ENCODE measurements at regions not wholly inside any gene's neighbourhood (a gene's known extent, or its start where the extent isn't known, plus 50 kb on each side); places are given as distances from the start of the nearest gene placed in this dataset.

DNA sequence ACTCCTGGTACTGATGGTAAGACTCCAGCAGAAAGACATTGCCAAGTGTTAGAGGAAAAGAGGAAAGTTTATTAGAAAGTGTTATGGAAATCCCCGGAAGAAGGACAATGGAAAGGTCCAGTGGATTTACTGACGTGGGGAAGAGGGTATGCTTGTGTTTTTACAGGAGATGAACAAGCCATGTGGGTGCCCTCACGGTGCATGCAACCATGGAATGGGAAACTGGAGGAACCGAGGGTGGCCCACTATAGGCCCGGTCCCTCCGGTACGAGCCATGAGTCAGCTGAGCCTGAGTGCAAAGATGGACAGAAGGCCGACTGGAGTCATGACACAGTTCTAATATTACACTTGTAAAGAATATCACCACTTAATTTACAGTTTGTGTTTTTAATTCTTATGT lies 123.3 kb upstream of the ZCCHC13 start:
- H2AFZ ChIP-seq (ENCODE audit: low read length), result no peak overlapping the region
- DNase-seq (ENCODE audit: low read depth in 2 of 2), result no peak
- no peaks in the 10 kb centered on the region for H3K27me3 ChIP-seq (ENCODE audit: control insufficient read depth, insufficient read depth, low read length)
- H3K4me3 ChIP-seq (replicated peaks in 1 of 4; ENCODE audit: control extremely low read depth in 1 of 4, insufficient read depth in 1 of 4, low read depth in 3 of 4, low read length in 4 of 4), result no peak overlapping the region
- no peaks in the 10 kb centered on the region for H3K4me1 ChIP-seq (ENCODE audit: control insufficient read depth, extremely low read depth, insufficient read depth, low read length)
- H3K9me3 ChIP-seq (ENCODE audit: control insufficient read depth, insufficient read depth, low read depth, low read length), result no peaks in the 10 kb centered on the region
- no peaks in the 10 kb centered on the region for H3K36me3 ChIP-seq (ENCODE audit: control insufficient read depth, insufficient read depth, low read length)
- H3K79me2 ChIP-seq (ENCODE audit: control insufficient read depth, insufficient read depth, low read length), result no peaks in the 10 kb centered on the region
- no peaks in the 10 kb centered on the region for H4K20me1 ChIP-seq (ENCODE audit: control insufficient read depth, extremely low read depth, insufficient read depth, low read length)
- no peak for TF ChIP-seq EZH2 (IDR thresholded peaks at IDR 0.05; ENCODE audit: low read length, missing control alignments)
- no peak overlapping the region for H3K4me2 ChIP-seq (ENCODE audit: extremely low read depth, insufficient read depth, low read length)
- H3K9ac ChIP-seq (ENCODE audit: insufficient read depth, low read length), result no peak overlapping the region
- H3K27ac ChIP-seq (ENCODE audit: insufficient read depth, low read length), result no peak overlapping the region

DNA sequence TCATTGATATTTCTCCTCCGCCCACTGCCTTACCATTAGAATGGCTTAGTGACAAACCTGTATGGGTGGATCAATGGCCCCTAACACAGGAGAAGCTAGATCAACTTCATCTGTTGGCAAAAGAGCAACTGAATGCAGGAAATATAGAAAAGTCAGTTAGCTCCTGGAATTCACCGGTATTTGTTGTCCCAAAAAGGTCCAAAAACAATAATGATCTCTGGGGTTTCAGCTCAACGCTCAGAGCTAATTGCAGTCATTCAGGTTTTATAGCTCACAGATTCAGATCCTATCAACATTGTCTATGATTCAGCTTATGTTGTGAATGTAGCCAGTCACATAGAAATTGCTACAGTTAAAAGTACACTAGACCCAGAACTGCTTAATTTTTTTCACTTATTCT lies 124.0 kb upstream of the ZCCHC13 start:
- Histone ChIP-seq H3K9ac (ENCODE audit: insufficient read depth, low read length) (no peak overlapping the region), H3K79me2 (ENCODE audit: control insufficient read depth, insufficient read depth, low read length) (no peaks in the 10 kb centered on the region), H3K4me2 (ENCODE audit: extremely low read depth, insufficient read depth, low read length) (no peak overlapping the region), H3K9me3 (ENCODE audit: control insufficient read depth, insufficient read depth, low read depth, low read length) (no peaks in the 10 kb centered on the region), H3K36me3 (ENCODE audit: control insufficient read depth, insufficient read depth, low read length) (no peaks in the 10 kb centered on the region), H3K4me3 (replicated peaks in 1 of 4; ENCODE audit: control extremely low read depth in 1 of 4, insufficient read depth in 1 of 4, low read depth in 3 of 4, low read length in 4 of 4) (no peak overlapping the region), H3K4me1 (ENCODE audit: control insufficient read depth, extremely low read depth, insufficient read depth, low read length) (no peaks in the 10 kb centered on the region), H4K20me1 (ENCODE audit: control insufficient read depth, extremely low read depth, insufficient read depth, low read length) (no peaks in the 10 kb centered on the region), H3K27me3 (ENCODE audit: control insufficient read depth, insufficient read depth, low read length) (no peaks in the 10 kb centered on the region), H3K27ac (ENCODE audit: insufficient read depth, low read length) (no peak overlapping the region), H2AFZ (ENCODE audit: low read length) (no peak overlapping the region)
- no peak for TF ChIP-seq EZH2 (IDR thresholded peaks at IDR 0.05; ENCODE audit: low read length, missing control alignments)
- TF ChIP-seq, protein P1, sequence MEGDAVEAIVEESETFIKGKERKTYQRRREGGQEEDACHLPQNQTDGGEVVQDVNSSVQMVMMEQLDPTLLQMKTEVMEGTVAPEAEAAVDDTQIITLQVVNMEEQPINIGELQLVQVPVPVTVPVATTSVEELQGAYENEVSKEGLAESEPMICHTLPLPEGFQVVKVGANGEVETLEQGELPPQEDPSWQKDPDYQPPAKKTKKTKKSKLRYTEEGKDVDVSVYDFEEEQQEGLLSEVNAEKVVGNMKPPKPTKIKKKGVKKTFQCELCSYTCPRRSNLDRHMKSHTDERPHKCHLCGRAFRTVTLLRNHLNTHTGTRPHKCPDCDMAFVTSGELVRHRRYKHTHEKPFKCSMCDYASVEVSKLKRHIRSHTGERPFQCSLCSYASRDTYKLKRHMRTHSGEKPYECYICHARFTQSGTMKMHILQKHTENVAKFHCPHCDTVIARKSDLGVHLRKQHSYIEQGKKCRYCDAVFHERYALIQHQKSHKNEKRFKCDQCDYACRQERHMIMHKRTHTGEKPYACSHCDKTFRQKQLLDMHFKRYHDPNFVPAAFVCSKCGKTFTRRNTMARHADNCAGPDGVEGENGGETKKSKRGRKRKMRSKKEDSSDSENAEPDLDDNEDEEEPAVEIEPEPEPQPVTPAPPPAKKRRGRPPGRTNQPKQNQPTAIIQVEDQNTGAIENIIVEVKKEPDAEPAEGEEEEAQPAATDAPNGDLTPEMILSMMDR (conservative IDR thresholded peaks at IDR 0.05 in 1 of 2, IDR thresholded peaks at IDR 0.05 in 1 of 2; ENCODE audit: low read depth in 1 of 2, low read length in 2 of 2), result no peak
- DNase-seq (ENCODE audit: low read depth in 2 of 2), result no peak

DNA sequence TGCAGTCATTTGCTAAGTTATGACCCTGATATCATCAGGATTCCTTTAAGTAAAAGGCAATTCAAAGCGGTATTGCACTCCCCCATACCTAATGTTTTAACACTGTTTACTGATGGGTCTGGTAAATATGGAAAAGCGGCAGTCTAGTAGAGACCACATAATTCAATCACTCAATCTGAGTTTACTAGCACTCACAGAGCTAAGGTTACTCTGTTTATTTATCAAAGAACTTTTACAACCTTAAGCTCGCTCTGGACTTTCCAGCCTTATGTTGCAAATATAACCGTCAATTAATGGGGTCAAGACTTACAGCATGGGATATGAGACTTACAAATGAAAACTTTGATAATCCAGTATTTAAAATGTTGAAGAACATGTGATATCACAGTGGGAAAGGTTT lies 124.5 kb upstream of the ZCCHC13 start:
- H3K9ac ChIP-seq (ENCODE audit: insufficient read depth, low read length), result no peak overlapping the region

More for the DNA sequence above, 124.5 kb upstream of the ZCCHC13 start:
- Histone ChIP-seq H3K9me3 (ENCODE audit: control insufficient read depth, insufficient read depth, low read depth, low read length) (no peaks in the 10 kb centered on the region), H3K27ac (ENCODE audit: insufficient read depth, low read length) (no peak overlapping the region), H4K20me1 (ENCODE audit: control insufficient read depth, extremely low read depth, insufficient read depth, low read length) (no peaks in the 10 kb centered on the region), H3K36me3 (ENCODE audit: control insufficient read depth, insufficient read depth, low read length) (no peaks in the 10 kb centered on the region), H3K4me3 (replicated peaks in 1 of 4; ENCODE audit: control extremely low read depth in 1 of 4, insufficient read depth in 1 of 4, low read depth in 3 of 4, low read length in 4 of 4) (no peak overlapping the region), H3K27me3 (ENCODE audit: control insufficient read depth, insufficient read depth, low read length) (no peaks in the 10 kb centered on the region), H2AFZ (ENCODE audit: low read length) (no peak overlapping the region), H3K4me1 (ENCODE audit: control insufficient read depth, extremely low read depth, insufficient read depth, low read length) (no peaks in the 10 kb centered on the region), H3K79me2 (ENCODE audit: control insufficient read depth, insufficient read depth, low read length) (no peaks in the 10 kb centered on the region), H3K4me2 (ENCODE audit: extremely low read depth, insufficient read depth, low read length) (no peak overlapping the region)
- TF ChIP-seq, protein P1 (conservative IDR thresholded peaks at IDR 0.05 in 1 of 2, IDR thresholded peaks at IDR 0.05 in 1 of 2; ENCODE audit: low read depth in 1 of 2, low read length in 2 of 2), result no peak
- TF ChIP-seq EZH2 (IDR thresholded peaks at IDR 0.05; ENCODE audit: low read length, missing control alignments), result no peak
- DNase-seq (ENCODE audit: low read depth in 2 of 2), result no peak
